HL-60 (cell line): ENCODE measurements at regions not wholly inside any gene's neighbourhood (a gene's known extent, or its start where the extent isn't known, plus 50 kb on each side); places are given as distances from the start of the nearest gene placed in this dataset.

Experiments used
- TF ChIP-seq, protein P1 (sequence below): IDR thresholded peaks from 2 replicates; pipeline ENCODE4 v1.6.1; 2012; ENCODE audit warnings: low read depth; ENCODE audit not compliant: insufficient replicate concordance
- TF ChIP-seq, protein P2 (sequence below): IDR thresholded peaks from one replicate; pipeline ENCODE4 v1.5.1; 2011; ENCODE audit warnings: low read length, control low read depth, inconsistent platforms; ENCODE audit not compliant: insufficient read depth

DNA sequence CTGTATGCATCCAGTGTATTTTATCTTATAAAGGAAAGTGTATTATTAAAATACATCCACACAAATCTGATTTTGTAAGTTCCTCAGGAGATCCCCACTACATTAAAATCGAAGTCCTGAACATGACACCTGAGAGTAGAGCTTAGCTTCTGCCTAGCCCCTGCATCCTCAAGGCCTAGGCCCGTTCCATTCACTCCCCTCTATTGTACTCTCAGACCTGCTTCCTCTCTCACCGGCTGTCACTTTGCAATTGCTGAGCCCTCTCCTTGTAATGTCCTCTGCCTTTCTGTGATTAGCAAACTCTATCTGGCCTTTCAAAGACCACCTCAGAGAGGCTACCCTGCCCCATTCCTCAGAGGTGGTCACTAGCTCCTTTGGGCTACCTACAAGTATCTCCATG, 160.8 kb downstream of the FTCDNL1 start:
- TF ChIP-seq, protein P1, sequence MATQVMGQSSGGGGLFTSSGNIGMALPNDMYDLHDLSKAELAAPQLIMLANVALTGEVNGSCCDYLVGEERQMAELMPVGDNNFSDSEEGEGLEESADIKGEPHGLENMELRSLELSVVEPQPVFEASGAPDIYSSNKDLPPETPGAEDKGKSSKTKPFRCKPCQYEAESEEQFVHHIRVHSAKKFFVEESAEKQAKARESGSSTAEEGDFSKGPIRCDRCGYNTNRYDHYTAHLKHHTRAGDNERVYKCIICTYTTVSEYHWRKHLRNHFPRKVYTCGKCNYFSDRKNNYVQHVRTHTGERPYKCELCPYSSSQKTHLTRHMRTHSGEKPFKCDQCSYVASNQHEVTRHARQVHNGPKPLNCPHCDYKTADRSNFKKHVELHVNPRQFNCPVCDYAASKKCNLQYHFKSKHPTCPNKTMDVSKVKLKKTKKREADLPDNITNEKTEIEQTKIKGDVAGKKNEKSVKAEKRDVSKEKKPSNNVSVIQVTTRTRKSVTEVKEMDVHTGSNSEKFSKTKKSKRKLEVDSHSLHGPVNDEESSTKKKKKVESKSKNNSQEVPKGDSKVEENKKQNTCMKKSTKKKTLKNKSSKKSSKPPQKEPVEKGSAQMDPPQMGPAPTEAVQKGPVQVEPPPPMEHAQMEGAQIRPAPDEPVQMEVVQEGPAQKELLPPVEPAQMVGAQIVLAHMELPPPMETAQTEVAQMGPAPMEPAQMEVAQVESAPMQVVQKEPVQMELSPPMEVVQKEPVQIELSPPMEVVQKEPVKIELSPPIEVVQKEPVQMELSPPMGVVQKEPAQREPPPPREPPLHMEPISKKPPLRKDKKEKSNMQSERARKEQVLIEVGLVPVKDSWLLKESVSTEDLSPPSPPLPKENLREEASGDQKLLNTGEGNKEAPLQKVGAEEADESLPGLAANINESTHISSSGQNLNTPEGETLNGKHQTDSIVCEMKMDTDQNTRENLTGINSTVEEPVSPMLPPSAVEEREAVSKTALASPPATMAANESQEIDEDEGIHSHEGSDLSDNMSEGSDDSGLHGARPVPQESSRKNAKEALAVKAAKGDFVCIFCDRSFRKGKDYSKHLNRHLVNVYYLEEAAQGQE, result no peak
- TF ChIP-seq, protein P2, sequence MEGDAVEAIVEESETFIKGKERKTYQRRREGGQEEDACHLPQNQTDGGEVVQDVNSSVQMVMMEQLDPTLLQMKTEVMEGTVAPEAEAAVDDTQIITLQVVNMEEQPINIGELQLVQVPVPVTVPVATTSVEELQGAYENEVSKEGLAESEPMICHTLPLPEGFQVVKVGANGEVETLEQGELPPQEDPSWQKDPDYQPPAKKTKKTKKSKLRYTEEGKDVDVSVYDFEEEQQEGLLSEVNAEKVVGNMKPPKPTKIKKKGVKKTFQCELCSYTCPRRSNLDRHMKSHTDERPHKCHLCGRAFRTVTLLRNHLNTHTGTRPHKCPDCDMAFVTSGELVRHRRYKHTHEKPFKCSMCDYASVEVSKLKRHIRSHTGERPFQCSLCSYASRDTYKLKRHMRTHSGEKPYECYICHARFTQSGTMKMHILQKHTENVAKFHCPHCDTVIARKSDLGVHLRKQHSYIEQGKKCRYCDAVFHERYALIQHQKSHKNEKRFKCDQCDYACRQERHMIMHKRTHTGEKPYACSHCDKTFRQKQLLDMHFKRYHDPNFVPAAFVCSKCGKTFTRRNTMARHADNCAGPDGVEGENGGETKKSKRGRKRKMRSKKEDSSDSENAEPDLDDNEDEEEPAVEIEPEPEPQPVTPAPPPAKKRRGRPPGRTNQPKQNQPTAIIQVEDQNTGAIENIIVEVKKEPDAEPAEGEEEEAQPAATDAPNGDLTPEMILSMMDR, result no peak
